Left lobe of liver (tissue), 2 donors: ENCODE measurements at regions not wholly inside any gene's neighbourhood (a gene's known extent, or its start where the extent isn't known, plus 50 kb on each side); places are given as distances from the start of the nearest gene placed in this dataset.

Experiments
- ATAC-seq: fragments of 200-7000 bp; cut with Tn5 transposase; one replicate; pipeline ENCODE4 v1.9.1; 2020; ENCODE audit warnings: mild to moderate bottlenecking, moderate library complexity
- DNase-seq: peaks from one replicate; pipeline ENCODE4 v3.0.0-alpha.2; 2020; ENCODE audit warnings: low spot score
- donor health status: DM: no; HTN: no; CAD: no; lungs with moderate emphysema.
- donor health status: DM: no; HTN: yes; CAD: no.

DNA sequence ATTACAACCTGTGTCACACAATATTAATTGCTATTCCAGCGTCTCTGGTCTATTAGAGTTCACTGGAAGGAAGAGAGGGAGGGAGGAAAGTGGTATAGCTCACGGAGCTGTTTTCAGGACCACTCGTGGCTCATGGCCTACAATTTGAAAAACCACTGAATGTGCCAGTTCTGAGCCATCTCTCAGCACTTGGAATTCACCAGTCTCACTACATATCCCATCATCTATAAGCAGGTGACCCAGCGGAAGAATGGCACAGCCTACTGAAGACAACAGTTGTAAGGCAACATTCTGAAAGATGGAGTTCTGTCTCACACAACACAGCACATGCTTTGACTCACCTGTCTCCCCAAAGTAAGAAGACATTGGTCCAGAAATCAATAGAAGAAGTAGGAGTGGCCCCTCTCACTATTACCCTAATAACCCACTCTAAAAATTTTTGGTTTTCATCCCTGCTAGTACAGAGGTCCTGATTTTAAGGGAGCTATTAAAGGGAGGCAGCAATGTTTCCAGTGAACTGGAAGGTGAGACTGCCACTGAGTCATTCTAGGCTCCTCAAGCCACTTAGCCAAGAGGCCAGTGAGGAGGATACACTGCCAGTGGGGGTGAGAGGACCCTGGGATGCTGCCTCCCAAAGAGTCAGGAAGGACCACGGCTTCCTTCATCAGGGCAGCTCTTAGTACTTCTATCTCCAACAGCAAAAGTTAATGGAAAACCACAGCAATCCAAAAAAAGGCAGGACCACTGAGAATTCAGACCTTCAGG is 50.0 kb upstream of the DOCK9 start:
- DNase-seq, result no peak

GRCh38 chr13:99028890-99029289 is 51.0 kb upstream of the DOCK9 start:
- DNase-seq, result no peak
- ATAC-seq, result peak; percentile 39

More for the DNA sequence above, 50.0 kb upstream of the DOCK9 start:
- no peak for ATAC-seq

- ATAC-seq (no peak), DNase-seq (no peak)
These were observed 51.7 kb upstream of the DOCK9 start for GRCh38 chr13:99029576-99029975.

GRCh38 chr13:99030326-99030725 is 52.5 kb upstream of the DOCK9 start:
- no peak for ATAC-seq

DNA sequence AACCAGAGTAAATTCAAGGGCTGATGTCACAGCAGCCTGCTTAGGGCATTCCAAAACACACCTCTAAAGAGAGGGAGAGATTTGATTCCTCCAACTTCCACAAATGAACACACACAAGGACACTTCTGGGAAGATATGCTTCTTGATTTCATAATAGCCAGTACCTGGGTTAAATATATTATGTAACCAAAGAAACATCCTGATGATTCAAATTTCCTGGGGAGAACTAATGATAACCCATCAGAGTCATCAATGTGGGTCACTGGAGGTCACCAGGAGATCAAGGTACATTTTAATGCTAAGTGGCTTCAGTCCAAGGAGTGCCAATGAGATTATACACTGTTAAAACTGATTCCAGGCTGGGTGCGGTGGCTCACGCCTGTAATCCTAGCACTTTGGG is 54.0 kb upstream of the DOCK9 start:
- peak; percentile 52 for ATAC-seq
- DNase-seq, result no peak

More at GRCh38 chr13:99030326-99030725, 52.5 kb upstream of the DOCK9 start:
- no peak for DNase-seq

- DNase-seq (no peak), ATAC-seq (peak; percentile 82)
These were observed 56.0 kb upstream of the DOCK9 start for GRCh38 chr13:99033814-99034213.

DNA sequence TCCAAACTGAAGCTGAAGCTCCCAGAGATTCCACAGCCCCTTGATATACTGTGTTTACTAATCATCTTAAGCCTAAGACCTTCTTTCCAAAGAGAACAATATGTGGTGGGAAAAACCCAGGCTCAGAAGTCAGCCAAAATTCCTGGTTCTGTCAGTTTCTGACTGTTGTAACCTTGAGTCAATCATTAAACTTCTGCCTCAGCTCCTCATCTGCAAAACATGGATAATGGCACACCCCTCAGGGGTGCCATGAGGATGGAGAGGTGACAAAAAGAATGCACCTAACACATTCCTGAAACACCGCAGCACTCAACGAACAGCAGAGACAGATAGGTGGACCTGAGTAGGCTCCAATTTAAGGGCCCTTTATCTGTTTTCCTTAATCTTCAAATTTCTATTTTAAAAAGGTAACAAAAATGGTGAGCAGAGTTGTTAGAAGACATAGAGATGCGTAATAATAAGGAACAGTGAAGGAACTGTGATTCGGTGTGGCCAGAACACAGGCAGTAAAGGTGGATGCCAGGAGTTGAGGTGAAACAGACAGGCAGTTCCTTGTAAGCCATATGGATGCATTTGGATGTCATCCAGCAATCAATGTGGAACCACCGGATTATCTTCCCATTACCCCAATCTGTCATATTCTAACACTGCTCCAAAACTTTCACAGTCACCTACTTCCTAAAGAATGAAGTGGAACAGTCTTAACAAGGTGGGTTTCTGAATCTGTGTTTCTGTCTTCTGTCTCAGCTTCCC is 56.6 kb upstream of the DOCK9 start:
- peak; percentile 59 for ATAC-seq

DNA sequence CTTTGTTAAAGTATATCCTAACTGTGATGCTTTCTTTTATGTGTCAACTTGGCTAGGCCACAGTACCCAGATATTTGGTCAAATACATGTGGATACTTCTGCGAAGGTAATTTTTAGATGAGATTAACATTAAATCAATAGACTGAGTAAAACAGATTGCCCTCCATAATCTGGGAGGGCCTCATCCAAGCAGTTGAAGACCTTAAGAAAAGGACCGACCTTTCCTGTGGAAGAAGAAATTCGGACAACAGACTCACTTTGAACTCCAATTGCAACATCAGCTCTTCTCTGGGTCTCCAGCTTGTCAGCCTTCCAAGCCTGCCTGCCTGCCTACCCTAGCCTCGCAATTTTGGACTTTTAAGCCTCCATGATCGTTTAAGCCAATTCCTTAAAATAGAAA is 57.9 kb upstream of the DOCK9 start:
- ATAC-seq, result no peak

More for the DNA sequence above, 56.6 kb upstream of the DOCK9 start:
- DNase-seq, result no peak

DNA sequence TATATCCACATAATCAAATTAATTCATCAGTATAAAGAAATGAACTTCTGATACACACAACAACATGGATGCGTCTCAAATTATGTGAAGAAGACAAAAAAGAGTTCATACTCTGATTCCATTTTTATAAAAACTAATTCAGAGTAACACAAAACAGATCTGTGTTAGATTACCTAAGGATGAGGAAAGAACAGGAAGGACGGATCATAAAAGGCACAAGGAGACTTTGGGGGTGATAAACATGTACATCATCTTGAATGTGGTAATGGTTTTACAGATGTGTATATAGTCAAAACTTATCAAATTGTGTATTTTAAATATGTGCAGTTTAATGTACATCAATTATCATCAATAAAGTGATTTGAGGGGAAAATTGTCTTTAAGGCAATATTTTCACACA is 59.9 kb upstream of the DOCK9 start:
- no peak for DNase-seq
- ATAC-seq, result no peak

More for the DNA sequence above, 57.9 kb upstream of the DOCK9 start:
- DNase-seq, result no peak

GRCh38 chr13:99039718-99040280 is 61.9 kb upstream of the DOCK9 start:
- ATAC-seq (no peak), DNase-seq (no peak)

GRCh38 chr13:99040536-99041131 is 62.8 kb upstream of the DOCK9 start:
- no peak for ATAC-seq
- no peak for DNase-seq

- ATAC-seq, result no peak
- no peak for DNase-seq
These were observed 63.5 kb upstream of the DOCK9 start for GRCh38 chr13:99041337-99041736.

DNA sequence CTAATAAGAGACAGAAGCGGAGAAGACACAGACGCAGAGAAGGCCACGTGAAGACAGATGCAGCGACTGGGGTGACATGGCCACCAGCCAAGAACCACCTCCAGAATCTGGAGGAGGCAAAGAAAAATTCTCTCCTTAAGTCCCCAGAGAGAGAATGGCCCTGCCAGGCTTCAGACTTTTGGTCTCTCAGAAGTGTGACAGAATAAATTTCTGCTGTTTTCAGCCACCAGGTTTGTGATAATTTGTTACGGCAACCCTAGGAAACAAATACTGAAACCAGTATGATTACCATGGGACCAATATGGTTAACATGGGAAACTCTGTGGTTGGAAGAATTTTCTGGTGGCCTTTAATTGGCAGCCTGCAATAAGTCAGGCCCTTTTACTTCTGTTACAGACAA is 63.9 kb upstream of the DOCK9 start:
- no peak for ATAC-seq
- no peak for DNase-seq

DNA sequence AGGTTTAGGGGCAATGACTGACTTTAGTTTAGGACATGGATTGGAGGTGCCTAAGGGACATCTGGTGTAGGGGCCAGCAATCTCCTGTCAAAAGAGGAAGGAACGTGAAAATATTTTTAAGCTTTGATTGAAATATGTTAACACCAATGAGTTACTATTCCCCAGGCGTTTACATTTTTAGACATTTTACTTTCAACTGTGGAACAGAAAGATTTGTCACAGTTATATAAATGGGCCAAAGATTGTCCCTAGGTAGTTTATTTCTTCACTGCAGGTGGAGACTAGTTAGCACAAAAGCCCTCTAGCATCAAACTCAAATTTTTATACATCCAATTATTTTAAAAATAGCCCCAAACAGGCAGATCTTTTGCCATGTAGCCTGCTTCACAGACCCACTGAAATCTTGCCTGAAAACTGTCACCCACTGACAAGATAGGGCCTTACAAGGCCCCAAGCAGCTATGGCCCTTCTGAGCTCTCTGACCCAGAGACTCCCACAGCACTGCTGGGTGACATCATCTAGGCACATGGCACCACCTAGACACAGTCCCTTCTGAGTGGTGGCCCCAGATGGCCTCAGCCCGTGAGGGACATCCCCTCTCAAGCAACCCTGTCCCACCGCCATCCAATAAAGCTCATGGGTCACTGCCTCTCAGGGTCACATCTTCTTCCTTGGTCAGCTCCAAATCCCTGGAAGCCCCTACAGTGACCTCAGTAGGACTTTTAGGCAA is 64.8 kb upstream of the DOCK9 start:
- no peak for DNase-seq
- ATAC-seq, result no peak

DNA sequence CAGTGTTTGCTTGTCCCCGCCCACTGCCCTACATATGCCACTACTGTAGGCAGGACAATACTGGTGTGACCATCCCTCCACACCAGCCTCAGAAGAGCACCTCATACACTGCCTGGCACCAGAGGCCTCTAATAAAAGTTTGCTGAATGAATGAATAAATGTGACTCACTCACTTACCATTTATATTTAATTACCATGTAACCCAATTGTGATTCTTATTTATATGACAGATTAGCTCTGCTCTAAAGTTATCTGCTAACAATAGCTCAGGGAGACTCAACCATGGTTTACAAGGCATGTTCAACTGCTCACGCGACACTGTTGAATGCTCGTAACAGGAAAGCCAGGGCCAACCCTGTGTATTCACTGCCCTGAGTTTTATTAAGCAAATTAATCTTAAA is 66.0 kb upstream of the DOCK9 start:
- no peak for DNase-seq
- ATAC-seq, result no peak

DNA sequence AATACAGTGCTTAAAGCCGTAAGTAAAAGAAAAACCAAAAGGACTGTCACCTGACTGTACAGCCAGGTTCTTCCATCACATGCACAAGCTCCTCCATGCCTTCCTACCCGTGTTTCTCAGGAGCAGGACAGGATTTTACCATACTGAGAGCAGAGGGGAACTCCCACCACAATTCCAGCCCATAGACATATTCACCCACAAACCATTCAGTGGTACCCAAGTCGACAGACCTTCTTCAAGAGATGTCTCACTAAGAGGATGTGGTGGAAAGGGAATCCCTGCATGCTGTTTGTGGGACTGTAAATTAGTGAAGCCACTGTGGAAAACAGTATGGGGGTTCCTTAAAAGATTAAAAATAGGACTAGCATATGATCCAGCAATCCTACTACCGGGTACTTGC is 66.9 kb upstream of the DOCK9 start:
- no peak for DNase-seq
- no peak for ATAC-seq

- ATAC-seq, result no peak
- DNase-seq, result no peak
These were observed 67.5 kb upstream of the DOCK9 start for GRCh38 chr13:99045396-99045795.

DNA sequence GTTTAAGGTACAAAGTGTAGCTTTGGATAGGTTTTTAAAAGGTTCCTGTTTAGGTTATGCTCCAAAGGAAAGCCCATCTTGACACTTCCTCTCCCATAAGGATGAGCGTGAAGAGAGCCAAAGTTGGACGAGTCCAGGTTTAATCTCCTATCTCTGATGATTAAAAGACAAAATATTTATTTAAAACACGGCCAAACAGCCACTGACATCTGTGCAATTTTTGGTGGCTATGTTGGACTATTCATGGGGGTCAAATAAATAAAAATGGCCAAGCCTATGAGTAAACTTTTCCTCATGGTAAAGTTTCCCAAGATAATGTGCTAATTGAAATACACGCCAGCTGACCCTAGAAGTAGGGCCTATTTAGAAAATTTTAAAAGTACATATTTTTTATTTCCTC is 69.0 kb upstream of the DOCK9 start:
- ATAC-seq (no peak), DNase-seq (no peak)

- DNase-seq (no peak), ATAC-seq (no peak)
These were observed 73.2 kb upstream of the DOCK9 start for GRCh38 chr13:99050983-99051488.

GRCh38 chr13:99051768-99052455 is 74.0 kb upstream of the DOCK9 start:
- DNase-seq (no peak), ATAC-seq (no peak)
